ENCODE measurements at regions not wholly inside any gene's neighbourhood (a gene's known extent, or its start where the extent isn't known, plus 50 kb on each side); places are given as distances from the start of the nearest gene placed in this dataset.

GRCh38 chr5:3359642-3360041 lies 236.0 kb upstream of the IRX1 start:
- no peak for DNase-seq

- no peak for DNase-seq
These were observed 238.3 kb upstream of the IRX1 start for GRCh38 chr5:3357291-3357690.

- DNase-seq: no peak
These were observed 239.6 kb upstream of the IRX1 start for GRCh38 chr5:3356016-3356415.

GRCh38 chr5:3355126-3355525 lies 240.5 kb upstream of the IRX1 start:
- DNase-seq: no peak

- no peak for DNase-seq
These were observed 241.0 kb upstream of the IRX1 start for GRCh38 chr5:3354606-3355005.

- DNase-seq: no peak
These were observed 242.1 kb upstream of the IRX1 start for GRCh38 chr5:3353561-3353960.

GRCh38 chr5:3352711-3353110 lies 242.9 kb upstream of the IRX1 start:
- DNase-seq: no peak

- no peak for DNase-seq
These were observed 243.8 kb upstream of the IRX1 start for GRCh38 chr5:3351581-3352442.

GRCh38 chr5:3350781-3351180 lies 244.9 kb upstream of the IRX1 start:
- DNase-seq: no peak

- DNase-seq: no peak
These were observed 245.7 kb upstream of the IRX1 start for GRCh38 chr5:3349704-3350565.

- DNase-seq: no peak
These were observed 246.8 kb upstream of the IRX1 start for GRCh38 chr5:3348576-3349535.

GRCh38 chr5:3347741-3348140 lies 247.9 kb upstream of the IRX1 start:
- DNase-seq: no peak

GRCh38 chr5:3346111-3346820 lies 249.4 kb upstream of the IRX1 start:
- DNase-seq: no peak

GRCh38 chr5:3345195-3345594 lies 250.4 kb upstream of the IRX1 start:
- no peak for DNase-seq

- no peak for DNase-seq
These were observed 251.0 kb upstream of the IRX1 start for GRCh38 chr5:3344671-3345070.

GRCh38 chr5:3343911-3344310 lies 251.7 kb upstream of the IRX1 start:
- DNase-seq: no peak

- DNase-seq: no peak
These were observed 252.4 kb upstream of the IRX1 start for GRCh38 chr5:3343211-3343610.

- DNase-seq: no peak
These were observed 253.1 kb upstream of the IRX1 start for GRCh38 chr5:3342271-3343100.

GRCh38 chr5:3341446-3342240 lies 254.0 kb upstream of the IRX1 start:
- DNase-seq: no peak

GRCh38 chr5:3340471-3340870 lies 255.2 kb upstream of the IRX1 start:
- DNase-seq: no peak

GRCh38 chr5:3339798-3340115 lies 255.9 kb upstream of the IRX1 start:
- DNase-seq: no peak
